HepG2 (cell line): ENCODE measurements at regions not wholly inside any gene's neighbourhood (a gene's known extent, or its start where the extent isn't known, plus 50 kb on each side); places are given as distances from the start of the nearest gene placed in this dataset.

ENCODE experiments used
- ATAC-seq: fragments of 200-7000 bp; cut with Tn5 transposase; 3 replicates; pipeline ENCODE4 v1.9.1; 2020; ENCODE audit warnings: mild to moderate bottlenecking, moderate library complexity
- BruUV-seq: library from RNA; stranded (reverse); fragments of 400-500 nt; replicated peaks from 2 replicates; lab custom pipeline; 2021; lab: Mats Ljungman, UMichigan
- CTCF ChIA-PET: fragments of 300-600 bp; formaldehyde crosslinking; extraction: SDS; loops from one replicate; lab custom pipeline; 2021; ENCODE audit warnings: low total read pairs, inconsistent platforms, low intra/inter-chr PET ratio; lab: Yijun Ruan, JAX
- POLR2A ChIA-PET: fragments of 350-600 bp; sonication (Branson Sonifier 250); formaldehyde crosslinking; loops from one replicate; lab custom pipeline; 2020; ENCODE audit warnings: antibody characterized with exemption, inconsistent platforms; lab: Yijun Ruan, JAX
- DNase-seq: peaks from one replicate; pipeline ENCODE4 v3.0.0-alpha.2; 2015; ENCODE audit warnings: low spot score
- FAIRE-seq: peaks from 3 replicates; lab custom pipeline; 2011; peaks lifted over from hg19 to GRCh38; lab: Jason Lieb, UNC
- H2AFZ ChIP-seq: one replicate; pipeline ENCODE4 v1.6.1; 2011; ENCODE audit warnings: low read length, inconsistent platforms
- H3K27ac ChIP-seq: fragments of 300-600 bp; 3 replicates; pipeline ENCODE4 v1.8.0; 2011; ENCODE audit warnings: mixed run types, mild to moderate bottlenecking, mixed read lengths, low read length, inconsistent platforms; ENCODE audit not compliant: insufficient read depth; ENCODE audit errors: extremely low read length
- H3K27me3 ChIP-seq, 2 experiments: fragments of 200-600 bp in 1 of 2; 2 replicates in 1 of 2; 3 replicates in 1 of 2; pipeline versions ENCODE4 v1.6.0 to v1.8.0; 2011; ENCODE audit warnings: low read length in 2 of 2, mild to moderate bottlenecking in 2 of 2, moderate library complexity in 2 of 2, inconsistent platforms in 1 of 2; ENCODE audit not compliant: insufficient read depth in 2 of 2, control insufficient read depth in 1 of 2
- H3K36me3 ChIP-seq, 2 experiments: fragments of 200-600 bp in 1 of 2; replicated peaks in 1 of 2; 2 replicates in 1 of 2; 3 replicates in 1 of 2; pipeline versions ENCODE4 v1.5.1 to v1.8.0; 2011; ENCODE audit warnings: low read length in 2 of 2, inconsistent platforms in 1 of 2; ENCODE audit not compliant: insufficient read depth in 2 of 2, control insufficient read depth in 1 of 2
- H3K4me1 ChIP-seq: 2 replicates; pipeline ENCODE4 v1.5.1; 2012; ENCODE audit warnings: low read length, inconsistent platforms; ENCODE audit not compliant: insufficient read depth
- H3K4me2 ChIP-seq: 2 replicates; pipeline ENCODE4 v1.6.0; 2011; ENCODE audit warnings: low read depth, low read length, inconsistent platforms
- H3K4me3 ChIP-seq, 3 experiments: fragments of 200-600 bp in 1 of 3; sonication (generic), shearing (Covaris generic) in 1 of 3; replicated peaks in 1 of 3; 2 replicates each; pipeline ENCODE4 v1.5.1; 2011 to 2016; ENCODE audit warnings: low read length in 3 of 3, inconsistent platforms in 2 of 3, low read depth in 2 of 3, mild to moderate bottlenecking in 2 of 3, control low read depth in 1 of 3, mixed read lengths in 1 of 3; ENCODE audit not compliant: insufficient read depth in 1 of 3
- H3K79me2 ChIP-seq: one replicate; pipeline ENCODE4 v1.6.1; 2011; ENCODE audit warnings: low read length, inconsistent platforms; ENCODE audit not compliant: insufficient read depth
- H3K9ac ChIP-seq: 2 replicates; pipeline ENCODE4 v1.6.0; 2011; ENCODE audit warnings: mild to moderate bottlenecking, low read depth, low read length, inconsistent platforms; ENCODE audit not compliant: insufficient read depth
- H3K9me3 ChIP-seq: 2 replicates; pipeline ENCODE4 v1.5.1; 2012; ENCODE audit warnings: mild to moderate bottlenecking, low read length
- H4K20me1 ChIP-seq: 2 replicates; pipeline ENCODE4 v1.6.0; 2011; ENCODE audit warnings: inconsistent platforms, mild to moderate bottlenecking, low read length, moderate library complexity; ENCODE audit not compliant: insufficient read depth
- AHR ChIP-seq: IDR thresholded peaks from 2 replicates; pipeline ENCODE4 v1.6.1; 2018; ENCODE audit warnings: missing genetic modification reagents, missing compliant biosample characterization
- CEBPB ChIP-seq: IDR thresholded peaks from 2 replicates; pipeline ENCODE4 v1.6.1; 2011; ENCODE audit warnings: low read depth, low read length, improper control_type of control experiment, borderline replicate concordance
- ISX ChIP-seq: sonication (generic); formaldehyde crosslinking; conservative IDR thresholded peaks from 2 replicates; pipeline ENCODE4 v1.5.0; 2020; ENCODE audit warnings: missing genetic modification reagents
- KLF12 ChIP-seq: sonication (generic); formaldehyde crosslinking; IDR thresholded peaks from 2 replicates; pipeline ENCODE4 v1.4.0; 2020; ENCODE audit warnings: missing genetic modification reagents, borderline replicate concordance
- MNT ChIP-seq: fragments of 450-650 bp; IDR thresholded peaks from 2 replicates; pipeline ENCODE4 v1.6.1; 2016
- NR2F2 ChIP-seq: IDR thresholded peaks from 2 replicates; pipeline ENCODE4 v1.6.1; 2012; ENCODE audit warnings: low read depth, inconsistent platforms, borderline replicate concordance
- RFX5 ChIP-seq: IDR thresholded peaks from 2 replicates; pipeline ENCODE4 v1.6.1; 2011; ENCODE audit warnings: low read depth, low read length, improper control_type of control experiment
- ZNF563 ChIP-seq: sonication (generic); formaldehyde crosslinking; IDR thresholded peaks from 2 replicates; pipeline ENCODE4 v1.8.0; 2022; ENCODE audit warnings: mild to moderate bottlenecking, moderate library complexity, missing genetic modification reagents
- ZNF746 ChIP-seq: sonication (generic); formaldehyde crosslinking; IDR thresholded peaks from 2 replicates; pipeline ENCODE4 v1.8.0; 2022; ENCODE audit warnings: mild to moderate bottlenecking, missing genetic modification reagents
- WGBS: methylation state at CpG from one replicate; pipeline ENCODE4 v1.1.6; 2017; ENCODE audit warnings: low lambda C conversion rate; 5-methylcytosine and 5-hydroxymethylcytosine counted together
- in situ Hi-C: cut with HindIII; loops from 2 replicates; pipeline ENCODE4 v1.10.0; 2017; ENCODE audit warnings: low pct_unique_long_range_greater_than_20kb; ENCODE audit not compliant: extremely low pct_ligation_motif_present
- intact Hi-C: fragments of 100-400 bp; cut with micrococcal nuclease; formaldehyde crosslinking; loops from one replicate; pipeline ENCODE4 v1.10.0; 2022; ENCODE audit not compliant: unreplicated experiment

GRCh38 chr2:36223259-36223658, 132.3 kb upstream of the CRIM1 start:
- ChIA-PET POLR2A (no interaction called here), CTCF (no interaction called here)
- Histone ChIP-seq H3K79me2 (no peaks in the 10 kb centered on the region), H3K9me3 (no peaks in the 10 kb centered on the region), H3K36me3 (no peaks in the 10 kb centered on the region), H3K4me1 (no peaks in the 10 kb centered on the region), H3K27ac (no peak overlapping the region), H4K20me1 (no peaks in the 10 kb centered on the region), H2AFZ (no peak overlapping the region), H3K9ac (no peak overlapping the region), H3K27me3 (no peaks in the 10 kb centered on the region), H3K4me2 (no peak overlapping the region), H3K4me3 (no peak overlapping the region)
- DNase-seq (no peak), FAIRE-seq (no peak), ATAC-seq (no peak)
- BruUV-seq = no TSS peak
- 15% methylated on average over 3 of the region's 3 CpGs for WGBS
- intact Hi-C loops = no loop called here
- in situ Hi-C loops = no loop called here
- TF ChIP-seq AHR (no peak), KLF12 (CRISPR knock-in tag) (no peak), ZNF746 (CRISPR knock-in tag) (no peak), RFX5 (no peak), ISX (CRISPR knock-in tag) (no peak), NR2F2 (no peak), MNT (peak; percentile 100)

- in situ Hi-C loops = no loop called here
- H3K4me2 ChIP-seq = no peak overlapping the region
- no peaks in the 10 kb centered on the region for H3K36me3 ChIP-seq
- H3K27ac ChIP-seq = no peak overlapping the region
- H3K9ac ChIP-seq = no peak overlapping the region
- CTCF ChIA-PET = no interaction called here
- ATAC-seq (no peak), FAIRE-seq (no peak), DNase-seq (no peak)
- TF ChIP-seq CEBPB (peak; percentile 53; the same call in 1 of the 2 replicates), ZNF563 (CRISPR knock-in tag) (no peak)
- WGBS = 6% methylated on average over 3 of the region's 3 CpGs
- H4K20me1 ChIP-seq = no peaks in the 10 kb centered on the region
- H3K9me3 ChIP-seq = no peaks in the 10 kb centered on the region
- H3K27me3 ChIP-seq = no peaks in the 10 kb centered on the region
- H3K79me2 ChIP-seq = no peaks in the 10 kb centered on the region
- no TSS peak for BruUV-seq
- POLR2A ChIA-PET = no interaction called here
- no peak overlapping the region for H3K4me3 ChIP-seq
- no peaks in the 10 kb centered on the region for H3K4me1 ChIP-seq
- H2AFZ ChIP-seq = no peak overlapping the region
- intact Hi-C loops = no loop called here
Observed at GRCh38 chr2:36222485-36222884, 133.1 kb upstream of the CRIM1 start.
